ENCODE measurements at regions not wholly inside any gene's neighbourhood (a gene's known extent, or its start where the extent isn't known, plus 50 kb on each side); places are given as distances from the start of the nearest gene placed in this dataset.

DNA sequence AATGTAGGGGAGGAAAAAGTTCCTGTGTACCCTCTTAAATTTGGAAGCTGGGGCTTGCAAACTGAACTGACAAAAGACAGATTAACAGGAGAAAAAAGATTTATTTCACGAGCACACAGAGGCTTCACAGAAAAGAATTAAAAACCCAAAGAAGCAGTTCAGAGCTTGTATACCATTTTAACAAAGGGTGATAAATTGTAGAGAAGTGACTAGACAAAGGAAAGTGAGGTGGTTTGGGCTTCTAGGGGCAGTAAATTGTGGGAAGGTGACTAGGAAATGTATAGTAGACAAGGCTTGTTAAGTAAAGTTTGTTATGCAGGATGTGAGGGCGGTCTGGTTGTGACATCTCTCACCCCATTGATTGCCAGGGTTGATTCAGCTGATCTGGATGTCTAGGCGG is 53.5 kb upstream of the ZDBF2 start:
- BruUV-seq (replicated peaks), result no TSS peak
- H3K27ac ChIP-seq (ENCODE audit: low read depth, low read length), result no peak overlapping the region

More for the DNA sequence above, 53.5 kb upstream of the ZDBF2 start:
- Histone ChIP-seq H3K9me3 (ENCODE audit: control insufficient read depth in 1 of 2, insufficient read depth in 1 of 2, low read depth in 1 of 2, low read length in 2 of 2) (no peaks in the 10 kb centered on the region), H3K27me3 (ENCODE audit: insufficient read depth, low read length) (0 out of 2 replicates have a peak, but pooled peaks cover 4% of the 10 kb centered on the region), H3K4me2 (ENCODE audit: low read length) (no peak overlapping the region), H3K79me2 (ENCODE audit: insufficient read depth, low read length) (no peaks in the 10 kb centered on the region), H4K20me1 (ENCODE audit: insufficient read depth) (no peaks in the 10 kb centered on the region), H2AFZ (ENCODE audit: low read depth, low read length, poor library complexity, severe bottlenecking) (no peak overlapping the region), H3K9ac (ENCODE audit: low read length) (no peak overlapping the region), H3K9me2 (ENCODE audit: insufficient read depth) (no peaks in the 10 kb centered on the region), H3K4me1 (ENCODE audit: control insufficient read depth in 1 of 2, insufficient read depth in 2 of 2, low read length in 2 of 2) (no peaks in the 10 kb centered on the region), H3K36me3 (ENCODE audit: control insufficient read depth in 1 of 2, insufficient read depth in 2 of 2, low read length in 2 of 2) (no peaks in the 10 kb centered on the region), H3K4me3 (replicated peaks in 1 of 2; ENCODE audit: low read depth in 1 of 2, low read length in 2 of 2) (no peak overlapping the region)
- ChIA-PET POLR2A (no interaction called here), RAD21 (ENCODE audit: low non-redundant PET in 1 of 2, low total read pairs in 2 of 2, uncharacterized antibody in 2 of 2, unreplicated experiment in 2 of 2) (no interaction called here), CTCF (no interaction called here)
- intact Hi-C loops (cut with micrococcal nuclease), result no loop called here
- no peak for ATAC-seq
- DNase-seq (ENCODE audit: low read depth, low spot score), result no peak
- TF ChIP-seq CBX3 (IDR thresholded peaks at IDR 0.05; ENCODE audit: low read depth), result no peak
- no peak for TF ChIP-seq FOSL1 (IDR thresholded peaks at IDR 0.05; ENCODE audit: low read depth)
- TF ChIP-seq, protein P1, sequence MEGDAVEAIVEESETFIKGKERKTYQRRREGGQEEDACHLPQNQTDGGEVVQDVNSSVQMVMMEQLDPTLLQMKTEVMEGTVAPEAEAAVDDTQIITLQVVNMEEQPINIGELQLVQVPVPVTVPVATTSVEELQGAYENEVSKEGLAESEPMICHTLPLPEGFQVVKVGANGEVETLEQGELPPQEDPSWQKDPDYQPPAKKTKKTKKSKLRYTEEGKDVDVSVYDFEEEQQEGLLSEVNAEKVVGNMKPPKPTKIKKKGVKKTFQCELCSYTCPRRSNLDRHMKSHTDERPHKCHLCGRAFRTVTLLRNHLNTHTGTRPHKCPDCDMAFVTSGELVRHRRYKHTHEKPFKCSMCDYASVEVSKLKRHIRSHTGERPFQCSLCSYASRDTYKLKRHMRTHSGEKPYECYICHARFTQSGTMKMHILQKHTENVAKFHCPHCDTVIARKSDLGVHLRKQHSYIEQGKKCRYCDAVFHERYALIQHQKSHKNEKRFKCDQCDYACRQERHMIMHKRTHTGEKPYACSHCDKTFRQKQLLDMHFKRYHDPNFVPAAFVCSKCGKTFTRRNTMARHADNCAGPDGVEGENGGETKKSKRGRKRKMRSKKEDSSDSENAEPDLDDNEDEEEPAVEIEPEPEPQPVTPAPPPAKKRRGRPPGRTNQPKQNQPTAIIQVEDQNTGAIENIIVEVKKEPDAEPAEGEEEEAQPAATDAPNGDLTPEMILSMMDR (IDR thresholded peaks at IDR 0.05 in 2 of 3, conservative IDR thresholded peaks at IDR 0.05 in 1 of 3; ENCODE audit: borderline replicate concordance in 1 of 3, insufficient read depth in 1 of 3, low read depth in 2 of 3, low read length in 2 of 3), result no peak
- no peak for TF ChIP-seq ELF1 (IDR thresholded peaks at IDR 0.05; ENCODE audit: borderline replicate concordance, low read depth)
- no peak for TF ChIP-seq SP1 (IDR thresholded peaks at IDR 0.05; ENCODE audit: low read depth)
- no peak for TF ChIP-seq SRF (IDR thresholded peaks at IDR 0.05; ENCODE audit: low read depth)
- TF ChIP-seq SIN3A (IDR thresholded peaks at IDR 0.05; ENCODE audit: low read depth), result no peak
- TF ChIP-seq POLR2AphosphoS5 (IDR thresholded peaks at IDR 0.05; ENCODE audit: low read depth, low read length), result no peak
- no peak for TF ChIP-seq TCF7L2 (IDR thresholded peaks at IDR 0.05; ENCODE audit: borderline replicate concordance, extremely low read depth, insufficient read depth, insufficient read length)
- no peak for TF ChIP-seq CEBPB (IDR thresholded peaks at IDR 0.05; ENCODE audit: low read depth)
- TF ChIP-seq, protein P2, sequence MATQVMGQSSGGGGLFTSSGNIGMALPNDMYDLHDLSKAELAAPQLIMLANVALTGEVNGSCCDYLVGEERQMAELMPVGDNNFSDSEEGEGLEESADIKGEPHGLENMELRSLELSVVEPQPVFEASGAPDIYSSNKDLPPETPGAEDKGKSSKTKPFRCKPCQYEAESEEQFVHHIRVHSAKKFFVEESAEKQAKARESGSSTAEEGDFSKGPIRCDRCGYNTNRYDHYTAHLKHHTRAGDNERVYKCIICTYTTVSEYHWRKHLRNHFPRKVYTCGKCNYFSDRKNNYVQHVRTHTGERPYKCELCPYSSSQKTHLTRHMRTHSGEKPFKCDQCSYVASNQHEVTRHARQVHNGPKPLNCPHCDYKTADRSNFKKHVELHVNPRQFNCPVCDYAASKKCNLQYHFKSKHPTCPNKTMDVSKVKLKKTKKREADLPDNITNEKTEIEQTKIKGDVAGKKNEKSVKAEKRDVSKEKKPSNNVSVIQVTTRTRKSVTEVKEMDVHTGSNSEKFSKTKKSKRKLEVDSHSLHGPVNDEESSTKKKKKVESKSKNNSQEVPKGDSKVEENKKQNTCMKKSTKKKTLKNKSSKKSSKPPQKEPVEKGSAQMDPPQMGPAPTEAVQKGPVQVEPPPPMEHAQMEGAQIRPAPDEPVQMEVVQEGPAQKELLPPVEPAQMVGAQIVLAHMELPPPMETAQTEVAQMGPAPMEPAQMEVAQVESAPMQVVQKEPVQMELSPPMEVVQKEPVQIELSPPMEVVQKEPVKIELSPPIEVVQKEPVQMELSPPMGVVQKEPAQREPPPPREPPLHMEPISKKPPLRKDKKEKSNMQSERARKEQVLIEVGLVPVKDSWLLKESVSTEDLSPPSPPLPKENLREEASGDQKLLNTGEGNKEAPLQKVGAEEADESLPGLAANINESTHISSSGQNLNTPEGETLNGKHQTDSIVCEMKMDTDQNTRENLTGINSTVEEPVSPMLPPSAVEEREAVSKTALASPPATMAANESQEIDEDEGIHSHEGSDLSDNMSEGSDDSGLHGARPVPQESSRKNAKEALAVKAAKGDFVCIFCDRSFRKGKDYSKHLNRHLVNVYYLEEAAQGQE (IDR thresholded peaks at IDR 0.05; ENCODE audit: low read depth), result no peak
- TF ChIP-seq JUND (IDR thresholded peaks at IDR 0.05), result no peak
- TF ChIP-seq, protein P3, sequence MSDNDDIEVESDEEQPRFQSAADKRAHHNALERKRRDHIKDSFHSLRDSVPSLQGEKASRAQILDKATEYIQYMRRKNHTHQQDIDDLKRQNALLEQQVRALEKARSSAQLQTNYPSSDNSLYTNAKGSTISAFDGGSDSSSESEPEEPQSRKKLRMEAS (IDR thresholded peaks at IDR 0.05), result no peak
- TF ChIP-seq RAD21 (IDR thresholded peaks at IDR 0.05; ENCODE audit: low read depth), result no peak
- TF ChIP-seq EGR1 (IDR thresholded peaks at IDR 0.05; ENCODE audit: low read depth), result no peak
- TF ChIP-seq, protein P4, sequence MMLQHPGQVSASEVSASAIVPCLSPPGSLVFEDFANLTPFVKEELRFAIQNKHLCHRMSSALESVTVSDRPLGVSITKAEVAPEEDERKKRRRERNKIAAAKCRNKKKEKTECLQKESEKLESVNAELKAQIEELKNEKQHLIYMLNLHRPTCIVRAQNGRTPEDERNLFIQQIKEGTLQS (IDR thresholded peaks at IDR 0.05), result no peak
- TF ChIP-seq ZNF274 (IDR thresholded peaks at IDR 0.05; ENCODE audit: low read depth, low read length), result no peak
- TF ChIP-seq, protein P5, sequence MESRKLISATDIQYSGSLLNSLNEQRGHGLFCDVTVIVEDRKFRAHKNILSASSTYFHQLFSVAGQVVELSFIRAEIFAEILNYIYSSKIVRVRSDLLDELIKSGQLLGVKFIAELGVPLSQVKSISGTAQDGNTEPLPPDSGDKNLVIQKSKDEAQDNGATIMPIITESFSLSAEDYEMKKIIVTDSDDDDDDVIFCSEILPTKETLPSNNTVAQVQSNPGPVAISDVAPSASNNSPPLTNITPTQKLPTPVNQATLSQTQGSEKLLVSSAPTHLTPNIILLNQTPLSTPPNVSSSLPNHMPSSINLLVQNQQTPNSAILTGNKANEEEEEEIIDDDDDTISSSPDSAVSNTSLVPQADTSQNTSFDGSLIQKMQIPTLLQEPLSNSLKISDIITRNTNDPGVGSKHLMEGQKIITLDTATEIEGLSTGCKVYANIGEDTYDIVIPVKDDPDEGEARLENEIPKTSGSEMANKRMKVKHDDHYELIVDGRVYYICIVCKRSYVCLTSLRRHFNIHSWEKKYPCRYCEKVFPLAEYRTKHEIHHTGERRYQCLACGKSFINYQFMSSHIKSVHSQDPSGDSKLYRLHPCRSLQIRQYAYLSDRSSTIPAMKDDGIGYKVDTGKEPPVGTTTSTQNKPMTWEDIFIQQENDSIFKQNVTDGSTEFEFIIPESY (IDR thresholded peaks at IDR 0.05; ENCODE audit: extremely low read depth, insufficient replicate concordance, low read length), result no peak
- TF ChIP-seq EZH2 (IDR thresholded peaks at IDR 0.05), result no peak
